ENCODE measurements at regions not wholly inside any gene's neighbourhood (a gene's known extent, or its start where the extent isn't known, plus 50 kb on each side); places are given as distances from the start of the nearest gene placed in this dataset.
A peak's percentile ranks its signal among the peaks of the same experiment; 100 is the strongest.

- CTCF ChIA-PET: no interaction called here
- no peaks in the 10 kb centered on the region for H3K36me3 Mint-ChIP-seq (ENCODE audit: low read depth)
- H3K4me3 Mint-ChIP-seq: no peak overlapping the region
- ATAC-seq (ENCODE audit: poor library complexity): peak; percentile 71
- H3K9me3 Mint-ChIP-seq: no peaks in the 10 kb centered on the region
- H3K4me3 ChIP-seq (ENCODE audit: low read length): no peak overlapping the region
- no peak overlapping the region for H3K27ac Mint-ChIP-seq
- peaks cover 0 to 5% of the 10 kb centered on the region in 2 experiments for H3K9me3 ChIP-seq (ENCODE audit: control insufficient read depth in 1 of 2, insufficient read depth in 1 of 2, low read length in 2 of 2)
- no peak overlapping the region for H3K27ac ChIP-seq (ENCODE audit: low read depth in 1 of 2, low read length in 2 of 2)
- no peak for TF ChIP-seq CTCF (IDR thresholded peaks at IDR 0.05)
- peak in 5 of 14 experiments; percentile 0 to 24 (median 11) for DNase-seq
- POLR2A ChIA-PET: no interaction called here
- no peaks in the 10 kb centered on the region for H3K27me3 ChIP-seq (ENCODE audit: control insufficient read depth in 1 of 2, insufficient read depth in 2 of 2, low read length in 2 of 2)
- peaks cover 9% of the 10 kb centered on the region for H3K4me1 Mint-ChIP-seq (ENCODE audit: low read depth)
- no peaks in the 10 kb centered on the region for H3K36me3 ChIP-seq (ENCODE audit: insufficient read depth, low read length)
- no peaks in the 10 kb centered on the region for H3K4me1 ChIP-seq (ENCODE audit: insufficient read depth, low read length)
- intact Hi-C loops (cut with DNase I, micrococcal nuclease): no loop called here
- H3K27me3 Mint-ChIP-seq: peaks cover 4% of the 10 kb centered on the region
These were observed 54.7 kb upstream of the WASF3 start for GRCh38 chr13:26502826-26503225.

- ChIA-PET POLR2A (no interaction called here), CTCF (no interaction called here)
- H3K36me3 ChIP-seq (ENCODE audit: insufficient read depth, low read length): no peaks in the 10 kb centered on the region
- H3K4me3 ChIP-seq (ENCODE audit: low read length): no peak overlapping the region
- intact Hi-C loops (cut with DNase I, micrococcal nuclease): no loop called here
- no peak overlapping the region for H3K27ac ChIP-seq (ENCODE audit: low read depth in 1 of 2, low read length in 2 of 2)
- Mint-ChIP-seq H3K27me3 (no peaks in the 10 kb centered on the region), H3K9me3 (no peaks in the 10 kb centered on the region), H3K4me3 (no peak overlapping the region), H3K4me1 (ENCODE audit: low read depth) (peaks cover 9% of the 10 kb centered on the region), H3K27ac (no peak overlapping the region), H3K36me3 (ENCODE audit: low read depth) (no peaks in the 10 kb centered on the region)
- no peak for DNase-seq
- no peaks in the 10 kb centered on the region for H3K4me1 ChIP-seq (ENCODE audit: insufficient read depth, low read length)
- TF ChIP-seq CTCF (IDR thresholded peaks at IDR 0.05): no peak
- peaks cover 0 to 13% of the 10 kb centered on the region in 2 experiments for H3K9me3 ChIP-seq (ENCODE audit: control insufficient read depth in 1 of 2, insufficient read depth in 1 of 2, low read length in 2 of 2)
- H3K27me3 ChIP-seq (ENCODE audit: control insufficient read depth in 1 of 2, insufficient read depth in 2 of 2, low read length in 2 of 2): peaks cover 0 to 3% of the 10 kb centered on the region in 2 experiments
- ATAC-seq (ENCODE audit: poor library complexity): no peak
These were observed 53.5 kb upstream of the WASF3 start for GRCh38 chr13:26503826-26504594.
